Neural cell (in vitro differentiated cells): ENCODE measurements at regions not wholly inside any gene's neighbourhood (a gene's known extent, or its start where the extent isn't known, plus 50 kb on each side); places are given as distances from the start of the nearest gene placed in this dataset.

Experiments
- H2AFZ ChIP-seq: fragments of 200-600, 300-800 bp; sonication (generic), shearing (Covaris generic); 2 replicates; pipeline ENCODE4 v1.6.0; 2014; ENCODE audit warnings: low read depth, mild to moderate bottlenecking, antibody characterized with exemption, low read length, moderate library complexity
- H3F3A ChIP-seq: fragments of 200-600 bp; shearing (Covaris generic); 2 replicates; pipeline ENCODE4 v1.6.1; 2016; ENCODE audit warnings: mild to moderate bottlenecking, moderate library complexity, mixed read lengths, antibody characterized with exemption, low read length; ENCODE audit not compliant: insufficient read depth, poor library complexity, severe bottlenecking
- H3K27ac ChIP-seq: fragments of 200-600, 300-800 bp; sonication (generic), shearing (Covaris generic); 2 replicates; pipeline ENCODE4 v1.5.1; 2014; ENCODE audit warnings: mild to moderate bottlenecking, low read length, moderate library complexity
- H3K27me3 ChIP-seq: fragments of 300-800, 200-600 bp; sonication (generic), shearing (Covaris generic); 2 replicates; pipeline ENCODE4 v1.6.0; 2014; ENCODE audit warnings: mild to moderate bottlenecking, low read depth, low read length, moderate library complexity; ENCODE audit not compliant: insufficient read depth
- H3K36me3 ChIP-seq: fragments of 300-800, 200-600 bp; sonication (generic), shearing (Covaris generic); 2 replicates; pipeline ENCODE4 v1.5.1; 2014; ENCODE audit warnings: mild to moderate bottlenecking, antibody characterized with exemption, low read length, moderate library complexity; ENCODE audit not compliant: insufficient read depth
- H3K4me2 ChIP-seq: fragments of 300-800, 200-600 bp; sonication (generic), shearing (Covaris generic); 2 replicates; pipeline ENCODE4 v1.6.0; 2014; ENCODE audit warnings: mild to moderate bottlenecking, low read length
- H3K4me3 ChIP-seq: fragments of 300-800, 200-600 bp; sonication (generic), shearing (Covaris generic); 2 replicates; pipeline ENCODE4 v1.5.1; 2014; ENCODE audit warnings: mild to moderate bottlenecking, low read length, moderate library complexity
- H3K79me2 ChIP-seq: fragments of 200-600 bp; shearing (Covaris generic); replicated peaks from 2 replicates; pipeline ENCODE4 v1.6.0; 2014; ENCODE audit warnings: mild to moderate bottlenecking, low read length, moderate library complexity; ENCODE audit not compliant: insufficient read depth
- H3K9ac ChIP-seq: fragments of 300-800, 200-600 bp; sonication (generic), shearing (Covaris generic); 2 replicates; pipeline ENCODE4 v1.6.1; 2016; ENCODE audit warnings: mild to moderate bottlenecking, low read length, mixed read lengths
- H3K9me2 ChIP-seq: fragments of 200-600 bp; shearing (Covaris generic); 2 replicates; pipeline ENCODE4 v1.6.1; 2016; ENCODE audit warnings: mild to moderate bottlenecking, low read length, mixed read lengths; ENCODE audit not compliant: insufficient read depth
- H3K9me3 ChIP-seq: fragments of 200-600, 300-800 bp; sonication (generic), shearing (Covaris generic); 2 replicates; pipeline ENCODE4 v1.6.1; 2016; ENCODE audit warnings: mild to moderate bottlenecking, mixed run types, low read length, moderate library complexity, mixed read lengths
- H4K20me1 ChIP-seq: fragments of 200-600 bp; shearing (Covaris generic); 2 replicates; pipeline ENCODE4 v1.6.1; 2016; ENCODE audit warnings: mild to moderate bottlenecking, mixed run types; ENCODE audit not compliant: insufficient read depth
- EP300 ChIP-seq: fragments of 450-650 bp; conservative IDR thresholded peaks from 2 replicates; pipeline ENCODE4 v1.6.1; 2014; ENCODE audit warnings: antibody characterized with exemption, mild to moderate bottlenecking, moderate library complexity; ENCODE audit not compliant: poor library complexity, severe bottlenecking
- EZH2 ChIP-seq: fragments of 200-600, 300-800 bp; shearing (Covaris generic), sonication (generic); IDR thresholded peaks from 2 replicates; pipeline ENCODE4 v1.6.1; 2014; ENCODE audit warnings: antibody characterized with exemption, low read length, borderline replicate concordance, mild to moderate bottlenecking; ENCODE audit not compliant: insufficient read depth, poor library complexity, severe bottlenecking
- MXI1 ChIP-seq: fragments of 450-650 bp; conservative IDR thresholded peaks from 2 replicates; pipeline ENCODE4 v1.6.1; 2014; ENCODE audit warnings: antibody characterized with exemption, mild to moderate bottlenecking; ENCODE audit not compliant: poor library complexity, severe bottlenecking
- POLR2AphosphoS5 ChIP-seq: IDR thresholded peaks from 2 replicates; pipeline ENCODE4 v1.6.1; 2012
- RAD21 ChIP-seq: fragments of 450-650 bp; conservative IDR thresholded peaks from 2 replicates; pipeline ENCODE4 v1.6.1; 2014; ENCODE audit warnings: antibody characterized with exemption, mild to moderate bottlenecking, moderate library complexity
- SMC3 ChIP-seq: fragments of 450-650 bp; conservative IDR thresholded peaks from 2 replicates; pipeline ENCODE4 v1.6.1; 2014; ENCODE audit warnings: antibody characterized with exemption, mild to moderate bottlenecking, moderate library complexity; ENCODE audit not compliant: poor library complexity
- TAF1 ChIP-seq: IDR thresholded peaks from 2 replicates; pipeline ENCODE4 v1.6.1; 2012; ENCODE audit warnings: low read depth
- TF ChIP-seq, protein P1 (sequence below): fragments of 450-650 bp; IDR thresholded peaks from 2 replicates; pipeline ENCODE4 v1.5.1; 2014; ENCODE audit warnings: antibody characterized with exemption, mild to moderate bottlenecking, moderate library complexity; ENCODE audit not compliant: poor library complexity, severe bottlenecking
- TF ChIP-seq, protein P2 (sequence below): IDR thresholded peaks from 2 replicates; pipeline ENCODE4 v1.6.1; 2012; ENCODE audit warnings: borderline replicate concordance

DNA sequence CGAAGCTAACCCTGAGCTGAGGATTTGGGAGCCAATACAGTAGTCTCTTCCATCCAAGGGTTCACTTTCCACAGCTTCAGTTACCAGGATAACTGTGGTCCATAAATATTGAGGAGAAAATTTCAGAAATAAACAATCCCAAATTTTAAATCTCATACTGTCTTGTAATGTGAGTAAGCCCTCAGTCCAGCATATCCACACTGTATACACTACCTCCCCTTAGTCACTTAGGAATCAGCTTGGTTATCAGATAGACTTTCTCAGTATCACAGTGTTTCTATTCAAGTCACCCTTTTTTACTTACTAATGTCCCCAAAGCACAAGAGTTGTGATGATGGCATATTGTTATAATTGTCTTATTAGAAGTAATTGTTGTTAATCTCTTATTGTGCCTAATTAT, 102.3 kb upstream of the GNG12 start:
- Histone ChIP-seq H4K20me1 (no peaks in the 10 kb centered on the region), H3K27ac (no peak overlapping the region), H3K9me3 (no peaks in the 10 kb centered on the region), H3K79me2 (no peaks in the 10 kb centered on the region), H2AFZ (no peak overlapping the region), H3K36me3 (no peaks in the 10 kb centered on the region), H3K9ac (no peak overlapping the region), H3K4me2 (no peak overlapping the region), H3F3A (peaks cover 6% of the 10 kb centered on the region), H3K27me3 (no peaks in the 10 kb centered on the region), H3K4me3 (no peak overlapping the region), H3K9me2 (no peaks in the 10 kb centered on the region)
- TF ChIP-seq RAD21: no peak
- no peak for TF ChIP-seq MXI1
- no peak for TF ChIP-seq EP300
- TF ChIP-seq SMC3: no peak
- TF ChIP-seq, protein P1, sequence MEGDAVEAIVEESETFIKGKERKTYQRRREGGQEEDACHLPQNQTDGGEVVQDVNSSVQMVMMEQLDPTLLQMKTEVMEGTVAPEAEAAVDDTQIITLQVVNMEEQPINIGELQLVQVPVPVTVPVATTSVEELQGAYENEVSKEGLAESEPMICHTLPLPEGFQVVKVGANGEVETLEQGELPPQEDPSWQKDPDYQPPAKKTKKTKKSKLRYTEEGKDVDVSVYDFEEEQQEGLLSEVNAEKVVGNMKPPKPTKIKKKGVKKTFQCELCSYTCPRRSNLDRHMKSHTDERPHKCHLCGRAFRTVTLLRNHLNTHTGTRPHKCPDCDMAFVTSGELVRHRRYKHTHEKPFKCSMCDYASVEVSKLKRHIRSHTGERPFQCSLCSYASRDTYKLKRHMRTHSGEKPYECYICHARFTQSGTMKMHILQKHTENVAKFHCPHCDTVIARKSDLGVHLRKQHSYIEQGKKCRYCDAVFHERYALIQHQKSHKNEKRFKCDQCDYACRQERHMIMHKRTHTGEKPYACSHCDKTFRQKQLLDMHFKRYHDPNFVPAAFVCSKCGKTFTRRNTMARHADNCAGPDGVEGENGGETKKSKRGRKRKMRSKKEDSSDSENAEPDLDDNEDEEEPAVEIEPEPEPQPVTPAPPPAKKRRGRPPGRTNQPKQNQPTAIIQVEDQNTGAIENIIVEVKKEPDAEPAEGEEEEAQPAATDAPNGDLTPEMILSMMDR: no peak

DNA sequence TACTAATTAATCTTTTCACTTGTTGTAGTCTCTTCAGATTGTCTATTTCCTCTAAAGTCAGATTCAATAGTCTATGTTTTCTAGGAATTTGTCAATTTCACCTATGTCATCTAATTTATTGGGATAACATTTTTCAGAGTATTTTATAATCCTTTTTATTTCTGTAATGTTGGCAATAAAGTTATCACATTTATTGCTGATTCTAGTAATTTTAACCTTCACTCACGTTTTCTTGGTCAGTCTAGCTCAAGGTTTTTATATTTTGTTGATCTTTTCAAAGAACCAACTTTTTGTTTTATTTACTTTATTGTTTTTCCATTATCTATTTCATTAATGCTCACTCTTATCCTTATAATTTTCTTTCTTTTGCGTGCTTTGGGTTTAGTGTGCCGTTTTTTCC, 97.9 kb upstream of the GNG12 start:
- H3K4me3 ChIP-seq: no peak overlapping the region
- H4K20me1 ChIP-seq: no peaks in the 10 kb centered on the region
- no peak overlapping the region for H2AFZ ChIP-seq
- no peaks in the 10 kb centered on the region for H3F3A ChIP-seq
- TF ChIP-seq, protein P1: no peak
- TF ChIP-seq TAF1 (no peak), POLR2AphosphoS5 (no peak), MXI1 (no peak), RAD21 (no peak), EZH2 (no peak), EP300 (no peak), SMC3 (no peak)
- TF ChIP-seq, protein P2, sequence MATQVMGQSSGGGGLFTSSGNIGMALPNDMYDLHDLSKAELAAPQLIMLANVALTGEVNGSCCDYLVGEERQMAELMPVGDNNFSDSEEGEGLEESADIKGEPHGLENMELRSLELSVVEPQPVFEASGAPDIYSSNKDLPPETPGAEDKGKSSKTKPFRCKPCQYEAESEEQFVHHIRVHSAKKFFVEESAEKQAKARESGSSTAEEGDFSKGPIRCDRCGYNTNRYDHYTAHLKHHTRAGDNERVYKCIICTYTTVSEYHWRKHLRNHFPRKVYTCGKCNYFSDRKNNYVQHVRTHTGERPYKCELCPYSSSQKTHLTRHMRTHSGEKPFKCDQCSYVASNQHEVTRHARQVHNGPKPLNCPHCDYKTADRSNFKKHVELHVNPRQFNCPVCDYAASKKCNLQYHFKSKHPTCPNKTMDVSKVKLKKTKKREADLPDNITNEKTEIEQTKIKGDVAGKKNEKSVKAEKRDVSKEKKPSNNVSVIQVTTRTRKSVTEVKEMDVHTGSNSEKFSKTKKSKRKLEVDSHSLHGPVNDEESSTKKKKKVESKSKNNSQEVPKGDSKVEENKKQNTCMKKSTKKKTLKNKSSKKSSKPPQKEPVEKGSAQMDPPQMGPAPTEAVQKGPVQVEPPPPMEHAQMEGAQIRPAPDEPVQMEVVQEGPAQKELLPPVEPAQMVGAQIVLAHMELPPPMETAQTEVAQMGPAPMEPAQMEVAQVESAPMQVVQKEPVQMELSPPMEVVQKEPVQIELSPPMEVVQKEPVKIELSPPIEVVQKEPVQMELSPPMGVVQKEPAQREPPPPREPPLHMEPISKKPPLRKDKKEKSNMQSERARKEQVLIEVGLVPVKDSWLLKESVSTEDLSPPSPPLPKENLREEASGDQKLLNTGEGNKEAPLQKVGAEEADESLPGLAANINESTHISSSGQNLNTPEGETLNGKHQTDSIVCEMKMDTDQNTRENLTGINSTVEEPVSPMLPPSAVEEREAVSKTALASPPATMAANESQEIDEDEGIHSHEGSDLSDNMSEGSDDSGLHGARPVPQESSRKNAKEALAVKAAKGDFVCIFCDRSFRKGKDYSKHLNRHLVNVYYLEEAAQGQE: no peak
- no peaks in the 10 kb centered on the region for H3K9me2 ChIP-seq
- H3K27me3 ChIP-seq: no peaks in the 10 kb centered on the region
- no peaks in the 10 kb centered on the region for H3K9me3 ChIP-seq
- H3K27ac ChIP-seq: no peak overlapping the region
- no peak overlapping the region for H3K4me2 ChIP-seq
- H3K79me2 ChIP-seq: no peaks in the 10 kb centered on the region
- no peak overlapping the region for H3K9ac ChIP-seq
- no peaks in the 10 kb centered on the region for H3K36me3 ChIP-seq
